ENCODE measurements at regions not wholly inside any gene's neighbourhood (a gene's known extent, or its start where the extent isn't known, plus 50 kb on each side); places are given as distances from the start of the nearest gene placed in this dataset.
"Not testable (repeated sequence)": the region's sequence is repeated elsewhere in the genome, so short reads cannot be mapped to it uniquely, and the experiment has no call there.

GRCh38 chr4:173748353-173748752, 218.3 kb upstream of the HAND2 start:
- no peak overlapping the region for H3K9ac ChIP-seq
- 0 out of 2 replicates have a peak, but pooled peaks cover 3% of the 10 kb centered on the region for H3K9me3 ChIP-seq
- H3K4me3 ChIP-seq = no peak overlapping the region
- no peaks in the 10 kb centered on the region for H3K27me3 ChIP-seq
- H4K20me1 ChIP-seq = no peaks in the 10 kb centered on the region
- H3K4me1 ChIP-seq = no peaks in the 10 kb centered on the region
- no peak overlapping the region for H3K4me2 ChIP-seq
- TF ChIP-seq Cebpa-rat (IDR thresholded peaks at IDR 0.05) = no peak
- no peaks in the 10 kb centered on the region for H3K36me3 ChIP-seq
- H3K27ac ChIP-seq = no peak overlapping the region

- Histone ChIP-seq H3K9me3 (0 out of 2 replicates have a peak, but pooled peaks cover 3% of the 10 kb centered on the region), H3K4me3 (no peak overlapping the region), H3K36me3 (no peaks in the 10 kb centered on the region), H4K20me1 (no peaks in the 10 kb centered on the region), H3K27me3 (no peaks in the 10 kb centered on the region), H3K4me2 (no peak overlapping the region), H3K4me1 (no peaks in the 10 kb centered on the region), H3K27ac (no peak overlapping the region), H3K9ac (no peak overlapping the region)
- TF ChIP-seq Cebpa-rat (IDR thresholded peaks at IDR 0.05) = no peak
Observed at GRCh38 chr4:173747537-173748257, 217.7 kb upstream of the HAND2 start.

GRCh38 chr4:173746424-173746823, 216.4 kb upstream of the HAND2 start:
- H3K27ac ChIP-seq = no peak overlapping the region
- H3K9ac ChIP-seq = no peak overlapping the region
- H3K4me3 ChIP-seq = no peak overlapping the region
- H3K9me3 ChIP-seq = 0 out of 2 replicates have a peak, but pooled peaks cover 3% of the 10 kb centered on the region
- H3K27me3 ChIP-seq = no peaks in the 10 kb centered on the region
- H3K36me3 ChIP-seq = no peaks in the 10 kb centered on the region
- TF ChIP-seq Cebpa-rat (IDR thresholded peaks at IDR 0.05) = no peak
- H3K4me2 ChIP-seq = no peak overlapping the region
- H3K4me1 ChIP-seq = no peaks in the 10 kb centered on the region
- no peaks in the 10 kb centered on the region for H4K20me1 ChIP-seq

GRCh38 chr4:173745765-173746164, 215.7 kb upstream of the HAND2 start:
- H3K4me3 ChIP-seq = no peak overlapping the region
- H3K36me3 ChIP-seq = no peaks in the 10 kb centered on the region
- no peak overlapping the region for H3K4me2 ChIP-seq

GRCh38 chr4:173736840-173737239, 206.8 kb upstream of the HAND2 start:
- no peaks in the 10 kb centered on the region for H3K36me3 ChIP-seq
- no peaks in the 10 kb centered on the region for H4K20me1 ChIP-seq
- H3K9ac ChIP-seq = no peak overlapping the region
- no peak overlapping the region for H3K27ac ChIP-seq
- no peaks in the 10 kb centered on the region for H3K27me3 ChIP-seq
- no peak for TF ChIP-seq Cebpa-rat (IDR thresholded peaks at IDR 0.05)
- no peak overlapping the region for H3K4me2 ChIP-seq
- no peaks in the 10 kb centered on the region for H3K9me3 ChIP-seq
- no peaks in the 10 kb centered on the region for H3K4me1 ChIP-seq
- H3K4me3 ChIP-seq = no peak overlapping the region

More at GRCh38 chr4:173745765-173746164, 215.7 kb upstream of the HAND2 start:
- H3K9me3 ChIP-seq = 0 out of 2 replicates have a peak, but pooled peaks cover 3% of the 10 kb centered on the region
- H3K27me3 ChIP-seq = no peaks in the 10 kb centered on the region
- no peaks in the 10 kb centered on the region for H3K4me1 ChIP-seq
- no peak for TF ChIP-seq Cebpa-rat (IDR thresholded peaks at IDR 0.05)
- no peak overlapping the region for H3K27ac ChIP-seq
- no peak overlapping the region for H3K9ac ChIP-seq
- H4K20me1 ChIP-seq = no peaks in the 10 kb centered on the region

- no peak for TF ChIP-seq Cebpa-rat (IDR thresholded peaks at IDR 0.05)
- Histone ChIP-seq H3K4me2 (no peak overlapping the region), H3K9ac (no peak overlapping the region), H4K20me1 (no peaks in the 10 kb centered on the region), H3K9me3 (no peaks in the 10 kb centered on the region), H3K27me3 (no peaks in the 10 kb centered on the region), H3K4me3 (no peak overlapping the region), H3K36me3 (no peaks in the 10 kb centered on the region), H3K27ac (no peak overlapping the region), H3K4me1 (no peaks in the 10 kb centered on the region)
Observed at GRCh38 chr4:173735585-173735984, 205.6 kb upstream of the HAND2 start.

- H3K4me2 ChIP-seq = no peak overlapping the region
- no peaks in the 10 kb centered on the region for H3K27me3 ChIP-seq
- no peak overlapping the region for H3K9ac ChIP-seq
- H3K9me3 ChIP-seq = no peaks in the 10 kb centered on the region
- TF ChIP-seq Cebpa-rat (IDR thresholded peaks at IDR 0.05) = no peak
- H3K27ac ChIP-seq = no peak overlapping the region
- H3K4me3 ChIP-seq = no peak overlapping the region
- no peaks in the 10 kb centered on the region for H4K20me1 ChIP-seq
- H3K4me1 ChIP-seq = no peaks in the 10 kb centered on the region
- no peaks in the 10 kb centered on the region for H3K36me3 ChIP-seq
Observed at GRCh38 chr4:173735049-173735448, 205.0 kb upstream of the HAND2 start.

- H3K4me2 ChIP-seq = no peak overlapping the region
- H3K9ac ChIP-seq = no peak overlapping the region
- H3K27ac ChIP-seq = no peak overlapping the region
- peaks cover 18% of the 10 kb centered on the region for H3K9me3 ChIP-seq
- no peaks in the 10 kb centered on the region for H3K36me3 ChIP-seq
- no peaks in the 10 kb centered on the region for H3K27me3 ChIP-seq
- no peaks in the 10 kb centered on the region for H4K20me1 ChIP-seq
- no peak overlapping the region for H3K4me3 ChIP-seq
- TF ChIP-seq Cebpa-rat (IDR thresholded peaks at IDR 0.05) = no peak
- no peaks in the 10 kb centered on the region for H3K4me1 ChIP-seq
Observed at GRCh38 chr4:173731257-173731656, 201.2 kb upstream of the HAND2 start.

- no peaks in the 10 kb centered on the region for H3K36me3 ChIP-seq
- no peaks in the 10 kb centered on the region for H4K20me1 ChIP-seq
- no peak overlapping the region for H3K4me2 ChIP-seq
- no peak overlapping the region for H3K27ac ChIP-seq
- H3K4me3 ChIP-seq = no peak overlapping the region
- no peak for TF ChIP-seq Cebpa-rat (IDR thresholded peaks at IDR 0.05)
- H3K9ac ChIP-seq = no peak overlapping the region
- H3K9me3 ChIP-seq = peaks cover 25% of the 10 kb centered on the region
- no peaks in the 10 kb centered on the region for H3K27me3 ChIP-seq
- no peaks in the 10 kb centered on the region for H3K4me1 ChIP-seq
Observed at GRCh38 chr4:173722075-173722474, 192.0 kb upstream of the HAND2 start.

- H3K9me3 ChIP-seq = peaks cover 26% of the 10 kb centered on the region
- not testable (repeated sequence) for H3K4me3 ChIP-seq, H3K9ac ChIP-seq, H3K4me1 ChIP-seq, H3K4me2 ChIP-seq, H3K36me3 ChIP-seq, H3K27ac ChIP-seq, H4K20me1 ChIP-seq, H3K27me3 ChIP-seq
Observed at GRCh38 chr4:173718504-173718903, 188.5 kb upstream of the HAND2 start.

- no peak overlapping the region for H3K27ac ChIP-seq
- no peak overlapping the region for H3K4me2 ChIP-seq
- no peak overlapping the region for H3K4me3 ChIP-seq
- H3K27me3 ChIP-seq = no peaks in the 10 kb centered on the region
- H3K4me1 ChIP-seq = no peaks in the 10 kb centered on the region
- no peaks in the 10 kb centered on the region for H4K20me1 ChIP-seq
- peaks cover 26% of the 10 kb centered on the region for H3K9me3 ChIP-seq
- H3K9ac ChIP-seq = no peak overlapping the region
- no peak for TF ChIP-seq Cebpa-rat (IDR thresholded peaks at IDR 0.05)
- H3K36me3 ChIP-seq = no peaks in the 10 kb centered on the region
Observed at GRCh38 chr4:173717581-173717980, 187.6 kb upstream of the HAND2 start.

Measured in BLaER1 (cell line).